ENCODE measurements at regions not wholly inside any gene's neighbourhood (a gene's known extent, or its start where the extent isn't known, plus 50 kb on each side); places are given as distances from the start of the nearest gene placed in this dataset.

- Histone ChIP-seq H3K4me1 (no peaks in the 10 kb centered on the region), H3K27ac (no peak overlapping the region), H3K4me3 (no peak overlapping the region), H3K36me3 (no peaks in the 10 kb centered on the region), H3K27me3 (no peaks in the 10 kb centered on the region), H3K9me3 (no peaks in the 10 kb centered on the region)
- no peak for TF ChIP-seq CTCF (IDR thresholded peaks at IDR 0.05)
- DNase-seq: no peak
- peak; percentile 23 for FAIRE-seq
- intact Hi-C loops (cut with DNase I): no loop called here
- WGBS, 2 donors: 35 to 43% methylated on average over 4 of the region's 4 CpGs
- ATAC-seq: peak in 2 of 4 donors; percentile 66 to 70
These were observed 483.0 kb upstream of the NBEA start for GRCh38 chr13:34458756-34459715.

GRCh38 chr13:34459856-34460255 lies 482.2 kb upstream of the NBEA start:
- H3K36me3 ChIP-seq: no peaks in the 10 kb centered on the region
- no peaks in the 10 kb centered on the region for H3K9me3 ChIP-seq
- DNase-seq (no peak), FAIRE-seq (no peak), ATAC-seq (no peak)
- WGBS, 2 donors: 57 to 67% methylated on average over 8 of the region's 8 CpGs
- TF ChIP-seq CTCF (IDR thresholded peaks at IDR 0.05): no peak
- intact Hi-C loops (cut with DNase I): no loop called here
- no peaks in the 10 kb centered on the region for H3K4me1 ChIP-seq
- H3K27me3 ChIP-seq: no peaks in the 10 kb centered on the region
- H3K27ac ChIP-seq: no peak overlapping the region
- H3K4me3 ChIP-seq: no peak overlapping the region

- 70 to 89% methylated on average over 4 of the region's 4 CpGs for WGBS, 2 donors
- DNase-seq (no peak), ATAC-seq (no peak), FAIRE-seq (no peak)
- H3K4me3 ChIP-seq: no peak overlapping the region
- H3K27me3 ChIP-seq: no peaks in the 10 kb centered on the region
- H3K9me3 ChIP-seq: no peaks in the 10 kb centered on the region
- H3K27ac ChIP-seq: no peak overlapping the region
- intact Hi-C loops (cut with DNase I): no loop called here
- no peak for TF ChIP-seq CTCF (IDR thresholded peaks at IDR 0.05)
- no peaks in the 10 kb centered on the region for H3K4me1 ChIP-seq
- no peaks in the 10 kb centered on the region for H3K36me3 ChIP-seq
These were observed 479.2 kb upstream of the NBEA start for GRCh38 chr13:34462843-34463242.

GRCh38 chr13:34464011-34464410 lies 478.1 kb upstream of the NBEA start:
- FAIRE-seq (no peak), DNase-seq (no peak), ATAC-seq (no peak)
- no peak overlapping the region for H3K27ac ChIP-seq
- H3K36me3 ChIP-seq: no peaks in the 10 kb centered on the region
- no peaks in the 10 kb centered on the region for H3K9me3 ChIP-seq
- intact Hi-C loops (cut with DNase I): no loop called here
- 43 to 46% methylated on average over 3 of the region's 3 CpGs for WGBS, 2 donors
- no peaks in the 10 kb centered on the region for H3K27me3 ChIP-seq
- peaks cover 0 to 2% (median 2%) of the 10 kb centered on the region in 3 donors for H3K4me1 ChIP-seq
- TF ChIP-seq CTCF (IDR thresholded peaks at IDR 0.05): no peak
- no peak overlapping the region for H3K4me3 ChIP-seq

- FAIRE-seq (no peak), ATAC-seq (no peak), DNase-seq (no peak)
- Histone ChIP-seq H3K9me3 (no peaks in the 10 kb centered on the region), H3K27ac (no peak overlapping the region), H3K4me1 (peaks cover 0 to 10% (median 5%) of the 10 kb centered on the region in 3 donors), H3K4me3 (no peak overlapping the region), H3K36me3 (no peaks in the 10 kb centered on the region), H3K27me3 (no peaks in the 10 kb centered on the region)
- intact Hi-C loops (cut with DNase I): no loop called here
- TF ChIP-seq CTCF (IDR thresholded peaks at IDR 0.05): no peak
- WGBS, 2 donors: 51 to 57% methylated on average over 1 of the region's 1 CpG
These were observed 476.6 kb upstream of the NBEA start for GRCh38 chr13:34465423-34465922.

Measured in pancreas (tissue), 10 donors.